Thyroid gland (tissue), 4 donors: ENCODE measurements at regions not wholly inside any gene's neighbourhood (a gene's known extent, or its start where the extent isn't known, plus 50 kb on each side); places are given as distances from the start of the nearest gene placed in this dataset.

Source experiments
- CTCF ChIP-seq, 6 experiments: fragments of 200-600 bp in 3 of 6; fragments of 450-650 bp in 3 of 6; sonication (generic) in 3 of 6; IDR thresholded peaks; one replicate each; pipeline ENCODE4 v1.5.1; 2016 to 2019; ENCODE audit warnings: antibody characterized with exemption in 6 of 6, mild to moderate bottlenecking in 2 of 6, inconsistent platforms in 1 of 6, moderate library complexity in 1 of 6
- POLR2A ChIP-seq, 2 donors: fragments of 450-650 bp; IDR thresholded peaks; one replicate each; pipeline ENCODE4 v1.6.1; 2017; ENCODE audit warnings: antibody characterized with exemption in 2 of 2, mild to moderate bottlenecking in 2 of 2, moderate library complexity in 1 of 2

GRCh38 chr3:72481542-72481941 lies 366.7 kb downstream of the SHQ1 start:
- TF ChIP-seq POLR2A (IDR thresholded peaks at IDR 0.05) (no peak), CTCF (IDR thresholded peaks at IDR 0.05) (no peak)
